GM18870 (cell line): ENCODE measurements at regions not wholly inside any gene's neighbourhood (a gene's known extent, or its start where the extent isn't known, plus 50 kb on each side); places are given as distances from the start of the nearest gene placed in this dataset.
"Not testable (repeated sequence)": the region's sequence is repeated elsewhere in the genome, so short reads cannot be mapped to it uniquely, and the experiment has no call there.

Source experiments
- ATAC-seq: cut with Tn5 transposase; IDR thresholded peaks from one replicate; pipeline ENCODE4 v1.9.1; 2021; ENCODE audit warnings: moderate library complexity; ENCODE audit not compliant: unreplicated experiment

GRCh38 chr13:64165826-64166225, 2750.2 kb upstream of the PCDH20 start:
- no peak for ATAC-seq

- ATAC-seq, result no peak
These were observed 2748.8 kb upstream of the PCDH20 start for GRCh38 chr13:64164435-64164834.

- no peak for ATAC-seq
These were observed 2744.8 kb upstream of the PCDH20 start for GRCh38 chr13:64160479-64160878.

GRCh38 chr13:64158908-64159307, 2743.3 kb upstream of the PCDH20 start:
- no peak for ATAC-seq

GRCh38 chr13:64154514-64154913, 2738.9 kb upstream of the PCDH20 start:
- ATAC-seq, result no peak

- ATAC-seq, result no peak
These were observed 2715.0 kb upstream of the PCDH20 start for GRCh38 chr13:64130600-64130999.

GRCh38 chr13:64130171-64130570, 2714.5 kb upstream of the PCDH20 start:
- no peak for ATAC-seq

- ATAC-seq, result no peak
These were observed 2712.2 kb upstream of the PCDH20 start for GRCh38 chr13:64127856-64128255.

GRCh38 chr13:64127192-64127591, 2711.5 kb upstream of the PCDH20 start:
- no peak for ATAC-seq

GRCh38 chr13:64121023-64121709, 2705.5 kb upstream of the PCDH20 start:
- not testable (repeated sequence) for ATAC-seq

GRCh38 chr13:64099994-64100393, 2684.3 kb upstream of the PCDH20 start:
- no peak for ATAC-seq

- ATAC-seq, result no peak
These were observed 2674.7 kb upstream of the PCDH20 start for GRCh38 chr13:64090311-64090710.

- ATAC-seq, result no peak
These were observed 2672.8 kb upstream of the PCDH20 start for GRCh38 chr13:64088491-64088890.

- ATAC-seq, result no peak
These were observed 2672.0 kb upstream of the PCDH20 start for GRCh38 chr13:64087624-64088023.

- no peak for ATAC-seq
These were observed 2668.2 kb upstream of the PCDH20 start for GRCh38 chr13:64083811-64084210.

- no peak for ATAC-seq
These were observed 2667.7 kb upstream of the PCDH20 start for GRCh38 chr13:64083396-64083795.

GRCh38 chr13:64078480-64078936, 2662.9 kb upstream of the PCDH20 start:
- no peak for ATAC-seq

GRCh38 chr13:64078025-64078424, 2662.4 kb upstream of the PCDH20 start:
- ATAC-seq, result no peak

- ATAC-seq, result not testable (repeated sequence)
These were observed 2661.6 kb upstream of the PCDH20 start for GRCh38 chr13:64077132-64077835.

- no peak for ATAC-seq
These were observed 2660.1 kb upstream of the PCDH20 start for GRCh38 chr13:64075543-64076271.

- ATAC-seq, result no peak
These were observed 2659.4 kb upstream of the PCDH20 start for GRCh38 chr13:64074971-64075474.

- no peak for ATAC-seq
These were observed 2657.6 kb upstream of the PCDH20 start for GRCh38 chr13:64073203-64073602.
